ENCODE measurements at regions not wholly inside any gene's neighbourhood (a gene's known extent, or its start where the extent isn't known, plus 50 kb on each side); places are given as distances from the start of the nearest gene placed in this dataset.
A peak's percentile ranks its signal among the peaks of the same experiment; 100 is the strongest.

- no peak for TF ChIP-seq CTCF (IDR thresholded peaks at IDR 0.05; ENCODE audit: low read length, missing control alignments)
- H3K4me3 ChIP-seq (replicated peaks; ENCODE audit: low read depth, low read length) = no peak overlapping the region
- DNase-seq (ENCODE audit: low read depth) = peak; percentile 18
These were observed 79.0 kb upstream of the SELENOK start for GRCh38 chr3:53970661-53971060.

- no peak overlapping the region for H3K4me3 ChIP-seq (replicated peaks; ENCODE audit: low read depth, low read length)
- DNase-seq (ENCODE audit: low read depth) = no peak
- TF ChIP-seq CTCF (IDR thresholded peaks at IDR 0.05; ENCODE audit: low read length, missing control alignments) = no peak
These were observed 77.4 kb upstream of the SELENOK start for GRCh38 chr3:53969086-53969485.

GRCh38 chr3:53965291-53965690, 73.6 kb upstream of the SELENOK start:
- H3K4me3 ChIP-seq (replicated peaks; ENCODE audit: low read depth, low read length) = no peak overlapping the region
- no peak for TF ChIP-seq CTCF (IDR thresholded peaks at IDR 0.05; ENCODE audit: low read length, missing control alignments)
- DNase-seq (ENCODE audit: low read depth) = no peak

- H3K4me3 ChIP-seq (replicated peaks; ENCODE audit: low read depth, low read length) = no peak overlapping the region
- DNase-seq (ENCODE audit: low read depth) = no peak
- no peak for TF ChIP-seq CTCF (IDR thresholded peaks at IDR 0.05; ENCODE audit: low read length, missing control alignments)
These were observed 66.2 kb upstream of the SELENOK start for GRCh38 chr3:53957831-53958230.

GRCh38 chr3:53956586-53956985, 64.9 kb upstream of the SELENOK start:
- no peak for DNase-seq (ENCODE audit: low read depth)
- no peak overlapping the region for H3K4me3 ChIP-seq (replicated peaks; ENCODE audit: low read depth, low read length)
- no peak for TF ChIP-seq CTCF (IDR thresholded peaks at IDR 0.05; ENCODE audit: low read length, missing control alignments)

- H3K4me3 ChIP-seq (replicated peaks; ENCODE audit: low read depth, low read length) = no peak overlapping the region
- no peak for TF ChIP-seq CTCF (IDR thresholded peaks at IDR 0.05; ENCODE audit: low read length, missing control alignments)
- DNase-seq (ENCODE audit: low read depth) = peak; percentile 23
These were observed 57.9 kb upstream of the SELENOK start for GRCh38 chr3:53949541-53949940.

- DNase-seq (ENCODE audit: low read depth) = no peak
- H3K4me3 ChIP-seq (replicated peaks; ENCODE audit: low read depth, low read length) = no peak overlapping the region
- no peak for TF ChIP-seq CTCF (IDR thresholded peaks at IDR 0.05; ENCODE audit: low read length, missing control alignments)
These were observed 56.5 kb upstream of the SELENOK start for GRCh38 chr3:53948174-53948573.

Data from fibroblast of pulmonary artery (primary cell).